HG03095 (cell line): ENCODE measurements at regions not wholly inside any gene's neighbourhood (a gene's known extent, or its start where the extent isn't known, plus 50 kb on each side); places are given as distances from the start of the nearest gene placed in this dataset.

Experiments
- ATAC-seq: cut with Tn5 transposase; IDR thresholded peaks from one replicate; pipeline ENCODE4 v1.9.1; 2021; ENCODE audit warnings: moderate library complexity; ENCODE audit not compliant: unreplicated experiment

- ATAC-seq = no peak
Measured at GRCh38 chr13:105291987-105292386, 1243.5 kb downstream of the EFNB2 start.

- ATAC-seq = no peak
Measured at GRCh38 chr13:105290596-105290995, 1244.9 kb downstream of the EFNB2 start.

GRCh38 chr13:105285526-105285925 lies 1249.9 kb downstream of the EFNB2 start:
- no peak for ATAC-seq

GRCh38 chr13:105282406-105283285 lies 1252.8 kb downstream of the EFNB2 start:
- ATAC-seq = no peak

GRCh38 chr13:105278943-105279381 lies 1256.5 kb downstream of the EFNB2 start:
- no peak for ATAC-seq

GRCh38 chr13:105276571-105276970 lies 1258.9 kb downstream of the EFNB2 start:
- ATAC-seq = no peak

GRCh38 chr13:105273665-105274222 lies 1261.7 kb downstream of the EFNB2 start:
- no peak for ATAC-seq

- ATAC-seq = no peak
Measured at GRCh38 chr13:105272660-105273631, 1262.5 kb downstream of the EFNB2 start.

GRCh38 chr13:105266615-105267014 lies 1268.8 kb downstream of the EFNB2 start:
- no peak for ATAC-seq

GRCh38 chr13:105262579-105262978 lies 1272.9 kb downstream of the EFNB2 start:
- ATAC-seq = no peak

- no peak for ATAC-seq
Measured at GRCh38 chr13:105259426-105259825, 1276.0 kb downstream of the EFNB2 start.

- no peak for ATAC-seq
Measured at GRCh38 chr13:105255472-105255871, 1280.0 kb downstream of the EFNB2 start.

- ATAC-seq = no peak
Measured at GRCh38 chr13:105251293-105251692, 1284.2 kb downstream of the EFNB2 start.

GRCh38 chr13:105247830-105248229 lies 1287.6 kb downstream of the EFNB2 start:
- no peak for ATAC-seq

- no peak for ATAC-seq
Measured at GRCh38 chr13:105240371-105240770, 1295.1 kb downstream of the EFNB2 start.

- no peak for ATAC-seq
Measured at GRCh38 chr13:105232439-105232838, 1303.0 kb downstream of the EFNB2 start.

- no peak for ATAC-seq
Measured at GRCh38 chr13:105232006-105232405, 1303.5 kb downstream of the EFNB2 start.

- no peak for ATAC-seq
Measured at GRCh38 chr13:105231579-105231978, 1303.9 kb downstream of the EFNB2 start.

- ATAC-seq = no peak
Measured at GRCh38 chr13:105220881-105221280, 1314.6 kb downstream of the EFNB2 start.

- ATAC-seq = no peak
Measured at GRCh38 chr13:105220063-105220462, 1315.4 kb downstream of the EFNB2 start.

GRCh38 chr13:105219651-105220050 lies 1315.8 kb downstream of the EFNB2 start:
- no peak for ATAC-seq
